ENCODE measurements at regions not wholly inside any gene's neighbourhood (a gene's known extent, or its start where the extent isn't known, plus 50 kb on each side); places are given as distances from the start of the nearest gene placed in this dataset.

- DNase-seq (ENCODE audit: low spot score in 2 of 2) = no peak
- no peaks in the 10 kb centered on the region for H3K36me3 ChIP-seq
Observed at GRCh38 chr1:201598973-201599372, 60.0 kb downstream of the NAV1 start.

GRCh38 chr1:201599548-201599947 is 60.6 kb downstream of the NAV1 start:
- Histone ChIP-seq H3K27ac (no peak overlapping the region), H3K9me3 (no peaks in the 10 kb centered on the region), H3K36me3 (no peaks in the 10 kb centered on the region), H3K4me1 (no peaks in the 10 kb centered on the region), H3K27me3 (no peaks in the 10 kb centered on the region), H3K4me3 (no peak overlapping the region)
- intact Hi-C loops (cut with DNase I; ENCODE audit: low total_unique reads) = no loop called here
- DNase-seq (ENCODE audit: low spot score in 2 of 2) = no peak
- TF ChIP-seq POLR2AphosphoS5 (IDR thresholded peaks at IDR 0.05) (no peak), CTCF (IDR thresholded peaks at IDR 0.05) (no peak), POLR2A (IDR thresholded peaks at IDR 0.05) (no peak)

More at GRCh38 chr1:201598973-201599372, 60.0 kb downstream of the NAV1 start:
- H3K4me3 ChIP-seq = no peak overlapping the region
- H3K27ac ChIP-seq = peak overlapping the region in 1 of 2 donors; percentile 87
- H3K4me1 ChIP-seq = peaks cover 0 to 4% of the 10 kb centered on the region in 2 donors
- no peaks in the 10 kb centered on the region for H3K27me3 ChIP-seq
- intact Hi-C loops (cut with DNase I; ENCODE audit: low total_unique reads) = no loop called here
- no peaks in the 10 kb centered on the region for H3K9me3 ChIP-seq
- TF ChIP-seq POLR2A (IDR thresholded peaks at IDR 0.05) (no peak), CTCF (IDR thresholded peaks at IDR 0.05) (no peak)

- H3K4me1 ChIP-seq = no peaks in the 10 kb centered on the region
- H3K27me3 ChIP-seq = no peaks in the 10 kb centered on the region
- H3K36me3 ChIP-seq = no peaks in the 10 kb centered on the region
- no peaks in the 10 kb centered on the region for H3K9me3 ChIP-seq
- no peak overlapping the region for H3K4me3 ChIP-seq
- no peak overlapping the region for H3K27ac ChIP-seq
- TF ChIP-seq POLR2AphosphoS5 (IDR thresholded peaks at IDR 0.05) = no peak
- no peak for TF ChIP-seq CTCF (IDR thresholded peaks at IDR 0.05)
- TF ChIP-seq POLR2A (IDR thresholded peaks at IDR 0.05) = no peak
- DNase-seq (ENCODE audit: low spot score in 2 of 2) = no peak
- intact Hi-C loops (cut with DNase I; ENCODE audit: low total_unique reads) = no loop called here
Observed at GRCh38 chr1:201602413-201603265, 63.7 kb downstream of the NAV1 start.

GRCh38 chr1:201603613-201604232 is 64.8 kb downstream of the NAV1 start:
- H3K4me1 ChIP-seq = no peaks in the 10 kb centered on the region

More at GRCh38 chr1:201603613-201604232, 64.8 kb downstream of the NAV1 start:
- Histone ChIP-seq H3K36me3 (no peaks in the 10 kb centered on the region), H3K27me3 (no peaks in the 10 kb centered on the region), H3K9me3 (no peaks in the 10 kb centered on the region), H3K27ac (no peak overlapping the region), H3K4me3 (no peak overlapping the region)
- no peak for DNase-seq (ENCODE audit: low spot score in 2 of 2)
- TF ChIP-seq POLR2AphosphoS5 (IDR thresholded peaks at IDR 0.05) = no peak
- no peak for TF ChIP-seq CTCF (IDR thresholded peaks at IDR 0.05)
- TF ChIP-seq POLR2A (IDR thresholded peaks at IDR 0.05) = no peak
- intact Hi-C loops (cut with DNase I; ENCODE audit: low total_unique reads) = no loop called here
